HFF-Myc (cell line): ENCODE measurements at regions not wholly inside any gene's neighbourhood (a gene's known extent, or its start where the extent isn't known, plus 50 kb on each side); places are given as distances from the start of the nearest gene placed in this dataset.

ENCODE experiments used
- DNase-seq: peaks from one replicate; pipeline ENCODE4 v3.0.0-alpha.2; 2011; ENCODE audit warnings: low read depth; ENCODE audit errors: extremely low read depth
- H3K4me3 ChIP-seq: replicated peaks from 2 replicates; pipeline ENCODE4 v1.5.1; 2011; ENCODE audit warnings: low read depth, mild to moderate bottlenecking, control low read depth, low read length
- CTCF ChIP-seq: IDR thresholded peaks from 2 replicates; pipeline ENCODE4 v1.5.1; 2012; ENCODE audit warnings: mild to moderate bottlenecking, low read depth, low read length, control low read depth; ENCODE audit errors: missing control alignments

GRCh38 chr5:21067724-21068123 is 1079.7 kb upstream of the CDH18 start:
- no peak overlapping the region for H3K4me3 ChIP-seq
- TF ChIP-seq CTCF: no peak
- DNase-seq: no peak

DNA sequence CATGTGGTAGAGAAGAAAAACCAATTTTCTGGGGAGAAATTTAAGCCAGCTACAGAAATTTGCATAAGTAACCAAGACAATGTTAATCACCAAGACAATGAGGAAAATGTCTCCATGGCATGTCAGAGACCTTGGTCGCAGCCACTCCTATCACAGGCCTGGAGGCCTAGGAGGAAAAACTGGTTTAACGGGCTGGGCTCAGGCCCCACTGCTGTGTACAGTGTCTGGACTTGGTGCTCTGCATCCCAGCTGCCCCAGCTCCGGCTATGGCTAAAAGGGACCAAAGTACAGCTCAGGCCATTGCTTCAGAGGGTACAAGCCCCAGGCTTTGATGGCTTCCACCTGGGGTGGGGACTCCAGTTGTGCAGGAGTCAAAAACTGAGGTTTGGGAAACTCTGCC is 1075.1 kb upstream of the CDH18 start:
- no peak for TF ChIP-seq CTCF
- no peak overlapping the region for H3K4me3 ChIP-seq
- no peak for DNase-seq

DNA sequence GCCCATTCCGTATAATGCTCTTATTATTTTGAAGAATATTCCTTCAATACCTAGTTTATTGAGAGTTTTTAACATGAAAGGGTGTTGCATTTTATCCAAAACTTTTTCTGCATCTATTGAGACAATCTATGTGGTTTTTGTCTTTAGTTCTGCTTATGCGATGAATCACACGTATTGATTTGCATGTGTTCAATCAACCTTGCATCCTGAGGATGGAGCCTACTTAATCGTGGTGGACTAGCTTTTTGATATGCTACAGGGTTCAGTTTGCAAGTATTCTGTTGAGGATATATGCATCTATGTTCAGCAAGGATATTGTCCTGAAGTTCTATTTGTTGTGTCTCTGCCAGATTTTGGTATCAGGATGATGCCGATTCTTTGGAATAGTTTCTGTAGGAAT is 1070.3 kb upstream of the CDH18 start:
- H3K4me3 ChIP-seq: no peak overlapping the region
- no peak for TF ChIP-seq CTCF
- DNase-seq: no peak

DNA sequence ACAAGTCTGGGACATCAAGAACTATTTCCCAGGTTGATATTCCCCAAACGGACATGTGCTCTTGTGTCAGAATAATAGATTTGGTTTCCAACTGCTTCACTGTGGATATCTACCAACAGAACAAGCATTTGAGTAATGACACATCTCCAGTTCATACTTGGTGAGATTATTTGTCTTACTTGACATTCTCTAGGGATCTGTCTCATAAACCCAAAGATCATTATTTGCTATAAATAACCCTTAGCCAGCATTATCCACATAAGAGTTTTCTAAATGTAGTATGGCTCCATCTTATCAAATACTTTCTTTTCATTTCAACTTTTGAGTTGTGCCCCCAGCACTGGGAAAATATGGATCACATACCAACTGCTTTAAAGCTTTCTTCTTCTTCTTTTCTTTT is 1063.9 kb upstream of the CDH18 start:
- no peak for DNase-seq
- no peak overlapping the region for H3K4me3 ChIP-seq
- TF ChIP-seq CTCF: no peak

GRCh38 chr5:21049901-21050300 is 1061.9 kb upstream of the CDH18 start:
- no peak for TF ChIP-seq CTCF
- H3K4me3 ChIP-seq: no peak overlapping the region
- DNase-seq: no peak

DNA sequence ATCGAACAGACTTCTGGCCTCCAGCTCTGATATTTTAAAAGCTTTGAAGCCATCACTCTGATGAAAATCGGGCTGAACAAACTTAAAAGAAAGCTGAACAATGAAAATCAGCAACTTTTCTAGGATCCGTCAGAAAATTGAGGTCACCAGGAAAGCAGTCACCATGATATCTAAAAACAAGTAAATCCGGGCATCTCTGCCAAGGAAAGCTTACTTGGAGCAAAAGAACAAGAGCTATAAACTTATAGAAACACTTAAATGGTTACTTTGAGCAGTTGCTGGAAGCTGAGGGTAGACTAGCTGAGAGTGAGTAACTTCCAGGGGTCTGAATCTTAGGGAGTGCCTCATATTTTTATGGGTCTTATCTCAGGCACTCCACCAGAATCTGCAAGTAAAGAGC is 1043.0 kb upstream of the CDH18 start:
- TF ChIP-seq CTCF: no peak
- H3K4me3 ChIP-seq: no peak overlapping the region
- DNase-seq: no peak

DNA sequence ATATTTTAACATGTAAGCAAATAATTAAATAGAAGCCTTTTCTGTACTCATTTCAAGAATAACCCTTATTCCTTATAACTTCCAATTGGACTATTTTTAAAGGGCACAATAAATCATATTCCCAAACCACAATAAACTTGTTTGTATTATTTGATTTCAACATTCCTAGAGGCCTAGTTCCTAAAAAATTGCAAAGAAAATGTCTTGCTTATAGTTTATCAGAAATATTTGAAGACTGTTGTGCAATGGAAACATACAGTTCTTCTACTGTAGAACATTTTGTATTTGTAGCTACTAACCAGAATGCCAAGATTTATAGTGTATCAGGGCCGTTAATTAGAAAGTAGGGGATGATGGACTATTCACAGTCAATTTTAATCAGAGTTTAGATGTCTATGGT is 1037.0 kb upstream of the CDH18 start:
- no peak for DNase-seq
- H3K4me3 ChIP-seq: no peak overlapping the region
- no peak for TF ChIP-seq CTCF
